ENCODE measurements at regions not wholly inside any gene's neighbourhood (a gene's known extent, or its start where the extent isn't known, plus 50 kb on each side); places are given as distances from the start of the nearest gene placed in this dataset.

- Histone ChIP-seq H3K9me3 (ENCODE audit: control extremely low read depth in 1 of 3, control insufficient read depth in 2 of 3, insufficient read depth in 1 of 3, low read length in 2 of 3) (peaks cover 0 to 9% (median 0%) of the 10 kb centered on the region in 3 donors), H3K9ac (ENCODE audit: low read length) (no peak overlapping the region), H3K4me3 (ENCODE audit: control extremely low read depth in 1 of 5, extremely low read depth in 1 of 5, insufficient read depth in 1 of 5, low read depth in 2 of 5, low read length in 4 of 5) (no peak overlapping the region), H3K27ac (ENCODE audit: low read length in 2 of 2) (no peak overlapping the region), H4K20me1 (ENCODE audit: control insufficient read depth, insufficient read depth, low read length, poor library complexity, severe bottlenecking) (no peaks in the 10 kb centered on the region), H3K36me3 (replicated peaks in 1 of 2; ENCODE audit: control extremely low read depth in 1 of 2, control insufficient read depth in 1 of 2, extremely low read depth in 1 of 2, insufficient read depth in 2 of 2, low read length in 1 of 2) (no peaks in the 10 kb centered on the region), H3K27me3 (replicated peaks in 1 of 4; ENCODE audit: control extremely low read depth in 1 of 4, control insufficient read depth in 3 of 4, insufficient read depth in 4 of 4, low read length in 3 of 4) (no peaks in the 10 kb centered on the region), H3K4me1 (ENCODE audit: control insufficient read depth in 2 of 2, insufficient read depth in 2 of 2, low read length in 2 of 2) (no peaks in the 10 kb centered on the region), H2AFZ (ENCODE audit: insufficient read depth, low read depth, low read length, poor library complexity, severe bottlenecking) (no peak overlapping the region), H3K79me2 (ENCODE audit: control insufficient read depth, insufficient read depth, low read length) (no peaks in the 10 kb centered on the region), H3K4me2 (replicated peaks; ENCODE audit: low read depth, low read length, poor library complexity, severe bottlenecking) (no peak overlapping the region)
- TF ChIP-seq, protein P1, sequence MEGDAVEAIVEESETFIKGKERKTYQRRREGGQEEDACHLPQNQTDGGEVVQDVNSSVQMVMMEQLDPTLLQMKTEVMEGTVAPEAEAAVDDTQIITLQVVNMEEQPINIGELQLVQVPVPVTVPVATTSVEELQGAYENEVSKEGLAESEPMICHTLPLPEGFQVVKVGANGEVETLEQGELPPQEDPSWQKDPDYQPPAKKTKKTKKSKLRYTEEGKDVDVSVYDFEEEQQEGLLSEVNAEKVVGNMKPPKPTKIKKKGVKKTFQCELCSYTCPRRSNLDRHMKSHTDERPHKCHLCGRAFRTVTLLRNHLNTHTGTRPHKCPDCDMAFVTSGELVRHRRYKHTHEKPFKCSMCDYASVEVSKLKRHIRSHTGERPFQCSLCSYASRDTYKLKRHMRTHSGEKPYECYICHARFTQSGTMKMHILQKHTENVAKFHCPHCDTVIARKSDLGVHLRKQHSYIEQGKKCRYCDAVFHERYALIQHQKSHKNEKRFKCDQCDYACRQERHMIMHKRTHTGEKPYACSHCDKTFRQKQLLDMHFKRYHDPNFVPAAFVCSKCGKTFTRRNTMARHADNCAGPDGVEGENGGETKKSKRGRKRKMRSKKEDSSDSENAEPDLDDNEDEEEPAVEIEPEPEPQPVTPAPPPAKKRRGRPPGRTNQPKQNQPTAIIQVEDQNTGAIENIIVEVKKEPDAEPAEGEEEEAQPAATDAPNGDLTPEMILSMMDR (IDR thresholded peaks at IDR 0.05), result no peak
- no peak for TF ChIP-seq EZH2 (IDR thresholded peaks at IDR 0.05; ENCODE audit: borderline replicate concordance, insufficient read depth, low read depth, low read length, poor library complexity, severe bottlenecking)
- WGBS (ENCODE audit: insufficient coverage), result no CpG with 5 or more reads among the region's 2 CpGs
- CTCF ChIA-PET, result no interaction called here
- Mint-ChIP-seq H3K9me3 (ENCODE audit: insufficient read depth) (peaks cover 4% of the 10 kb centered on the region), H3K4me1 (no peaks in the 10 kb centered on the region), H3K27me3 (no peaks in the 10 kb centered on the region), H3K4me3 (no peak overlapping the region), H3K27ac (no peak overlapping the region)
- DNase-seq (no peak), ATAC-seq (ENCODE audit: low read depth) (no peak)
- intact Hi-C loops (cut with micrococcal nuclease), result no loop called here
- POLR2A ChIA-PET, result no interaction called here
Observed at GRCh38 chr7:137096607-137097006, 228.2 kb downstream of the CHRM2 start.

GRCh38 chr7:137093198-137093597, 224.7 kb downstream of the CHRM2 start:
- Histone ChIP-seq H3K27me3 (replicated peaks in 1 of 4; ENCODE audit: control extremely low read depth in 1 of 4, control insufficient read depth in 3 of 4, insufficient read depth in 4 of 4, low read length in 3 of 4) (no peaks in the 10 kb centered on the region), H3K36me3 (replicated peaks in 1 of 2; ENCODE audit: control extremely low read depth in 1 of 2, control insufficient read depth in 1 of 2, extremely low read depth in 1 of 2, insufficient read depth in 2 of 2, low read length in 1 of 2) (no peaks in the 10 kb centered on the region), H3K4me1 (ENCODE audit: control insufficient read depth in 2 of 2, insufficient read depth in 2 of 2, low read length in 2 of 2) (no peaks in the 10 kb centered on the region), H2AFZ (ENCODE audit: insufficient read depth, low read depth, low read length, poor library complexity, severe bottlenecking) (no peak overlapping the region), H3K9ac (ENCODE audit: low read length) (no peak overlapping the region), H3K9me3 (ENCODE audit: control extremely low read depth in 1 of 3, control insufficient read depth in 2 of 3, insufficient read depth in 1 of 3, low read length in 2 of 3) (peaks cover 0 to 9% (median 0%) of the 10 kb centered on the region in 3 donors), H3K27ac (ENCODE audit: low read length in 2 of 2) (no peak overlapping the region), H3K4me2 (replicated peaks; ENCODE audit: low read depth, low read length, poor library complexity, severe bottlenecking) (no peak overlapping the region), H4K20me1 (ENCODE audit: control insufficient read depth, insufficient read depth, low read length, poor library complexity, severe bottlenecking) (no peaks in the 10 kb centered on the region), H3K4me3 (ENCODE audit: control extremely low read depth in 1 of 5, extremely low read depth in 1 of 5, insufficient read depth in 1 of 5, low read depth in 2 of 5, low read length in 4 of 5) (no peak overlapping the region), H3K79me2 (ENCODE audit: control insufficient read depth, insufficient read depth, low read length) (no peaks in the 10 kb centered on the region)
- ChIA-PET POLR2A (no interaction called here), CTCF (no interaction called here)
- Mint-ChIP-seq H3K4me3 (no peak overlapping the region), H3K9me3 (ENCODE audit: insufficient read depth) (peaks cover 4% of the 10 kb centered on the region), H3K27me3 (no peaks in the 10 kb centered on the region), H3K27ac (no peak overlapping the region), H3K4me1 (no peaks in the 10 kb centered on the region)
- TF ChIP-seq EZH2 (IDR thresholded peaks at IDR 0.05; ENCODE audit: borderline replicate concordance, insufficient read depth, low read depth, low read length, poor library complexity, severe bottlenecking), result no peak
- TF ChIP-seq, protein P1 (IDR thresholded peaks at IDR 0.05), result no peak
- ATAC-seq (ENCODE audit: low read depth), result no peak
- intact Hi-C loops (cut with micrococcal nuclease), result no loop called here
- no peak for DNase-seq
- WGBS (ENCODE audit: insufficient coverage), result 76% methylated on average over 3 of the region's 3 CpGs

Measured in B cell (primary cell).